Islet of Langerhans (tissue), 1 donor: ENCODE measurements at regions not wholly inside any gene's neighbourhood (a gene's known extent, or its start where the extent isn't known, plus 50 kb on each side); places are given as distances from the start of the nearest gene placed in this dataset.
A peak's percentile ranks its signal among the peaks of the same experiment; 100 is the strongest.

ENCODE experiments used
- FAIRE-seq: peaks from one replicate; lab custom pipeline; 2011; peaks lifted over from hg19 to GRCh38; lab: Jason Lieb, UNC

DNA sequence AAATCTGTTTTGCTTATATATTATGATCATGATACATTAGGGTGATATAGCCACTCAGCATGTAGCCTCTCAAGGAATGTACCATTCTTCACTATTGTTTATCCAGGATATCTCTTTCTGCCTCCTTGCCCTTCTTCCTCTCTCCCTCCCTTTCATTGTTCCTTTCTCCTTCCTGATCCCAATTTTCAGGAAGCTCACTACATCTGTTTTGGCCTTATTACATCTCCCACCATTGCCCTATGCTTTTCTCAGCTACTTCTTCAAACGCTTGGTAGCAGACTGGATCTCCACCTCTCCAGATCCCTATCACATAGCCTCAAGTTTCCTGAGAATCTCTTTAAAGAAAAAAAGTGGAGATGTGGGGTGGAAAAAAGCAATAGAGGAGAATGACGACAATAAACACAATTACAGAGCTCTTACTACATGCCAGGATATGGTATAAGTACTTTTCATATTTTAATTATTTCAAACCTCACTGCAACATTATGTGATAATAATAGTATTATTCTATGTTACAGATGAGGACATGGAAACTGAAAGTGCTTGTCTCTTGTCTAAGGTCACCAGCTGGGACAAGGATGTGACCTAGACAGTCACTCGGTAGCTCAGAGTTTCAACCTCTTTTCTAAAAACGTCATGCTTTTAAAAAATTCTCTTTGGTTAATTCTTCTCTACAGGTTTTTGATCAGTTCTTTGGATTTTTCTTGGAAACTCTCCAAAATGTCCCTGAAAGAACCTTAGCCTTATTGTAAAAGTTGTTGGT, 959.1 kb downstream of the CDH11 start:
- no peak for FAIRE-seq

- FAIRE-seq: no peak
These were observed 961.9 kb downstream of the CDH11 start for GRCh38 chr16:64159976-64160375.

DNA sequence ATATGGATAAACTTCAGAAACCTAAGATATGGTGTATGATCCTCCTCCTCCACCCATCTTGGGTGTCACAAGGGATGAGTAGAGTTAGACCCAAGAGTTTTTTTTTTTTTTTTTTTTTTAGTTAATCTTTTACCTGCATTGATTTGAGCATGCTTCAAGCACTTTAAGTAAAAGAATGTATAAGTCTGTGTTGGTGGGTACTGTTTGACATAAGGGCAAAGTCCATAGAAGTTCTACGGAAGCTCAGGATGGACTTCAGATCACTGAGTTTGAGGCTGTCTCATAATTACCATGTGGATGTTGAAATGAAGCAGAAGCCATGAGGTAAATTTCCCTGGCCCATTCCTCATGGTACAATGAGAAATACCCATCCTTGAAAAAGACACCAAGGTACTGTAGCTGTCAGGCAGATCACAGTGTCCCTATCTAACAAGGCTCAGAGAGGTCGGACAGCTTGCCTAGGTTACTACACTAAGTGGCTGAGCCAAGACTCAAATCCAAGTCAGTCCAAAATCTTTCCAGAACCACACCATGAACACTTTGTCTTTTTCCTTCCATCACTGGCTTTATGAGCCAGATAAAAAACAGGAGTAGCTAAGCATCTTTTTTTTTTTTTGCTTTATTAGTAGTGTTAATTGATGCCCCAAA, 962.8 kb downstream of the CDH11 start:
- no peak for FAIRE-seq

DNA sequence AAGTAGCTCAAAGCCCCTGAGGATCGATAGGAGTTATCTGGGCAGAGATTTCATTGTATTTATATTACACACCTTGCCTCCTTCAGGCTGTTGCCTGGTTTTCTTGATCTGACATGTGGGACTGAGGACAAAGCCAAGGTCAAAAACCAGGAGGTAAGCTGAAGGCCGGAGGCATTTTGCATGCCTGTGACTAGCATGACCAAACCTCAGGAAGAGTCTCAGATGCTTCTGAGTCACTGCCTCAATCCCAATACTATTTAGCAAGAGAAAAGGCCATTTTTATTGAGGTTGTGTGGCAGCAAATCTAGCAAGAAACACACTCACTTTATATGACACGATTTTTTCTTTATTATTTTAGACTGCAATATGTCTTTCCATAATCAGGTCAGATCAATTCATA, 968.1 kb downstream of the CDH11 start:
- FAIRE-seq: no peak

GRCh38 chr16:64151990-64152767, 969.7 kb downstream of the CDH11 start:
- FAIRE-seq: no peak

DNA sequence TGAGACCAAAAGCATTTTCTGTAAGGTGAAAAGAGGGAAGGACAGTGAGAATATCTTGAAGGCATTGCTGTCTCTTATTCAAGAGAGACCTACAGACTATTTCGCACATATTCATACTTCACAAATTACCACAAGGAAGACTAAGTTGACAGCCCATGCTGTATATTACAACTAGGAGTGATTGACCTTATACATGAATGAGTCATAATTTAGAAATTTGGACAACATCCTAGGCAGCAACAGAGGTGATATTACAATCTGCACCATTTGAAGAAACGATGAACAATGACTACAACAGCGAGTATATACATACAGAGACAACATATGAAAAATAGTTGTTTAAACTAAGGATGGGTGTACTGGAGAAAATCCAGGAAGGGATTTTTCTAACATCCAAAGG, 971.7 kb downstream of the CDH11 start:
- FAIRE-seq: no peak

DNA sequence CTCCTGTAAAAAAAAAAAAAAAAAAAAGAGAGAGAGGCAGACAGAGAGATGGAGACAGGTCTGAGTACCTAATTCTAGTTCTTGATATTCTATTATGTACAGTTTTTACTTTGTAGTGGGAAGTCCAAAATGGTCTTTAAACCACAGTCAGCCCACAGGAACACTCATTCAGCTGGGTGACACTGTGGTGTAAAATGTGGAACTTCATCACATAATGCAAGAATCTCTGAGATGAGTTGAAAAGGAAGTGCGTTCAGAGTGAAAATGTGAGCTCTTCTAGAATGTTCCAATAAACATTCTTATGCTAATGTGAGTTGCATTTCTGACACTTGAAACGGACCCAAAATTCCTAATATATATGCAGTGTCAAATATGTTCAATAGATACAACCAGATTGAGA, 972.1 kb downstream of the CDH11 start:
- no peak for FAIRE-seq

DNA sequence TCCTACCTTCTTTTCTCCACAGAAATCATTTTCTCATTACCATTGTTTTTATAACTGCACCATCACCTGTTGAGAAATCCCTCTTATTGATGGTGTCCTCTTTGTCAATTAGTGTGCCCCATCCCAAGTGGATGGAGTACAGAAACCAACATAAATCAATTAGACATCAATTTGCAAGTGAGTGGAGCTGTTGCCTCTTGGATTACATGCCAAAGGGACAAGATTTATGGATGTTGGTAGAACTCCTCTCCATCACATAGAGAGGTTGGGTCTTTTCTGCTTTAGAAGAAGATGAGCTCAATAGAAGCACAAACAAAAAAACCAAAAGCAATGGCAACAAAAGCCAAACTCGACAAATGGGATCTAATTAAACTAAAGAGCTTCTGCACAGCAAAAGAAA, 973.5 kb downstream of the CDH11 start:
- no peak for FAIRE-seq

- no peak for FAIRE-seq
These were observed 973.9 kb downstream of the CDH11 start for GRCh38 chr16:64147941-64148340.

- no peak for FAIRE-seq
These were observed 977.2 kb downstream of the CDH11 start for GRCh38 chr16:64144617-64145016.

DNA sequence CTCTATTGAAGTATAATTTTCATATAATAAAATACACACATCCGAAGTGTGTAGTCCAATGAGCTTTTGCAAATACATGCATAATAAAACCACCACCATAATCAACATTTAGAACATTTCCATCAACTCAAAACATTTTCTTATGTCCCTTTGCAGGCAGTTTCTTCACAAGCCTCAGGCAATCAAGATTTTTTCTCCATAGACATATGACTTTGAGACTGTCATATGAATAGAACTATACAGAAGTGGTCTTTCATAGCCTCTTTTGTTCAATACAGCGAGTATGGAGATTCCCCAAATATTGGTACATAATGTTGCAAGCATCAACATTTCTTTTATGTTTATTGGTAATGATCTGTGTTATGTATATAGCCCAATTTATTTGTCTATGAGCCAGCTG, 983.2 kb downstream of the CDH11 start:
- no peak for FAIRE-seq

DNA sequence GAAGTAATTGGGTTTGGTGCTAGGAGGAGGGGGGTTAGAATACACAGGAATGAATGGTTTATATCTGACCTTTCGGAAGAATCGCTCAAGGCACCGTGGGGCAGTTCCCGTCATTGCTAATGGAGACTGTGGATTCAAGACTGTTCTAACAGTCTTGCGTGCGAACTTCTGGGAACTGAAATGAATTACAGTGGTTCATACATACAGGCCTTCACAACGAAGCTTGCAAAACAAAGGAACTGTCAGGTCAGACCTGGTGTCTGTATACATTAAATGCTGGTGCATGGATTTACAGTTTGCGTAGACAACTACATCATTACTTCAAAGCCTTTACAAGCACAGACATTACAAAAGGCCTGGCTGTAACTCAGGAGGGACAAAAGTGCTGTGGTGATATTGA, 983.9 kb downstream of the CDH11 start:
- FAIRE-seq: no peak

GRCh38 chr16:64136743-64137142, 985.1 kb downstream of the CDH11 start:
- no peak for FAIRE-seq

DNA sequence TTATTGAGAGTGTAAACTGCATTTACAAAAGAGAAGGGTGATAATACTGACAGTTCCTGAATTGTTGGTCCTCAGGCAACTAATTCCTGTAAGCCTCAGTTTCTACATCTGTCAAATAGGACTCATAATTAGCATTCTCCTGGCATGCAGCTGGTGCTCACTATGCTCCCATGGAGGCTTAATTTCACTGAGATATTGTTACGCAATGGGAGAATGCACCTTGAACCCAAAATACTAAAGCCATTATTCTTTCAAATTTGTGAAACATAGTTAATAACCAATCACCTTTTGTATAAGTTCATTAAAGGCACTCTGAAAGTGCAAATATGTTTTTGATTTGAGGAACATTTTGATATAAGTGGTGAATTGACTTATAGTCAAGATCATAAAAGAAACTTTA, 985.5 kb downstream of the CDH11 start:
- FAIRE-seq: no peak

GRCh38 chr16:64133366-64133765, 988.5 kb downstream of the CDH11 start:
- FAIRE-seq: no peak

DNA sequence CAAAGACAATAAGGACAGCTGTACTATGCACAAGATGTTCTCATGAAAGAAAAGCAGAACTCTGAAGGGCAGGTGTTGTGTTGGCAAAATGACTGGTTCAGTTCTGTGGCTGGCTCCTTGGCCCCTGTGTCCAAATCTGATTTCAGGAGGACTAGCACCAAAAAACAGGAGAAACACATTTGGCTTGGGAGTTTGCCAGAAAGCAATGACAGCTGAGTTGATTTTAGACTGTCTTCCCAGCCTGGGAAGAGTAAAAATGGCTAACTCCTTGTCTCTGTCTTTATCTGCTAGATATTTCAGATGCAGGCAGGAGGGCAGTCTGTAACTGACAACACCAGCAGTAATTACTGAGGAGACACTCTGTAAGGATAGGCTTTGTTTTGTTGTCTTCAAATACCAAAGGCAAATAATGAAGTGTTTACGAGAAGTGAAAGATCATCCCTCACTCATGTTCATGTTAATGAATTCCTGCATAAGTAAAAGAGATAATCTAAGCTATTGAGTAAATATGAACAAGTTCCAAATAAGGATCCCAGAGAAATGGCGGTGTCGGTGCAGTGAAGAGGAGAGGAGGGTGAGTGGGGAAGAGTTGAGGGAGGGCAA, 989.0 kb downstream of the CDH11 start:
- no peak for FAIRE-seq

- FAIRE-seq: no peak
These were observed 989.7 kb downstream of the CDH11 start for GRCh38 chr16:64132190-64132589.

DNA sequence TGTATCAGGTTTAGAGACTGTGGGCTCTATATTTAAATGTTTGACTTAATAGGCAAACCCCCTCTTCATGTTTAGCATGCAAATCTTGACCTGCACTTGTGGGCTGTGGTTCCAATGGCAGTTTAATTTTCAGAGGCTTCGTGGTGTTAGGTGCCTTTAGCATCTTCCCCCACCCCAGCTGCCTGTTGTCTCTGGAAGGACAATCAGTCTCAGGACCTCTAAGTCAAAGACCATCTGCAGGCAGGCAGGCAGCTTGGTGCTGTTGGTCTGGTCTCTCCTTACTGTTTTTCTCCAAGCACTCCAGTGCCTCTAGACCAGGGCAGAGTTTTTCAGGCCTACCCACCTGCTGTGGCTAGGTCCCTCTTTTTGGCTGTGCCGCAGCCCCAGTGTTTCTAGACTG, 990.4 kb downstream of the CDH11 start:
- FAIRE-seq: no peak

GRCh38 chr16:64130140-64130539, 991.7 kb downstream of the CDH11 start:
- FAIRE-seq: no peak

DNA sequence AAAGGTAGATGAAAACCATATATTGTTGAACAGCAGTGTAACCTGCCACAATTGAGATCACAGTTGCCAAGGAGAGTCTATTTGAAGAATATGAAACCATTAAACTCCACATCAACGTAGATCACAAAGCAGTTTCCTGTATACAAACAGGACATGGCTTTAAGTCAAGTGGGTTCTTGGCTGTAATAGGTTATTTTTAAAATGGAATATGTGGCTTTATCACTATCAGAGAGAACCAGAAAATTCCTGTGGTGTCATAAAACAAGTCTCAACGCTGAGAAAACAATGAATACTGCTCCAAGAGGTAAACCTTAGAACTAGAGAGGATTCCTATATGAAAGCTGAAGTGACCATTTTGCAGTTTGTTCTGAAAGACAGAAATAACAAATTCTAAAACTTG, 999.7 kb downstream of the CDH11 start:
- no peak for FAIRE-seq

GRCh38 chr16:64121473-64121872, 1000.4 kb downstream of the CDH11 start:
- FAIRE-seq: peak; percentile 99

- FAIRE-seq: no peak
These were observed 1005.7 kb downstream of the CDH11 start for GRCh38 chr16:64116151-64116550.

- FAIRE-seq: no peak
These were observed 1012.6 kb downstream of the CDH11 start for GRCh38 chr16:64109241-64109640.
